ENCODE measurements at regions not wholly inside any gene's neighbourhood (a gene's known extent, or its start where the extent isn't known, plus 50 kb on each side); places are given as distances from the start of the nearest gene placed in this dataset.
"Not testable (repeated sequence)": the region's sequence is repeated elsewhere in the genome, so short reads cannot be mapped to it uniquely, and the experiment has no call there.

DNA sequence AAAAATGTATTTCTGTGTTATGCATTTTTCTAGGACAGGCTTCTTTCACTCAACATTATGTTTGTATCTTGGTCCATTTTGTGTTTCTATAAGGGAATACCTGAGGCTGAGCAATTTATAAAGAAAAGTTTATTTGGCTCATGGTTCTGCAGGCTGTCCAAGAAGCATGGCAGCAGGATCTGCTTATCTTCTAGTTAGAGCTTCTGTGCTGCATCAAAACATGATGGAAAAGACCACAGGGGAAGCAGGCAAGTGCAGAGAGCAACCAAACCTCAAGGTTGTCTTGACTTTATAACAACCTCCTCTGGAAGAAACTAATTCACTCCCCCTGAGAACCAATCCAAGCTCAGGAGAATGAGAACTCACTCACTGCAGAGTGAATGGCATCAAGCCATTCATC is 1601.0 kb upstream of the NUDT12 start:
- CTCF ChIA-PET, result no interaction called here

GRCh38 chr5:105162557-105162956 is 1600.0 kb upstream of the NUDT12 start:
- H3K4me1 Mint-ChIP-seq; DNase-seq; H3K4me2 ChIP-seq (replicated peaks; ENCODE audit: low read depth, low read length, poor library complexity, severe bottlenecking); H2AFZ ChIP-seq (ENCODE audit: insufficient read depth, low read depth, low read length, poor library complexity, severe bottlenecking); H3K36me3 ChIP-seq (replicated peaks in 1 of 2; ENCODE audit: control extremely low read depth in 1 of 2, control insufficient read depth in 1 of 2, extremely low read depth in 1 of 2, insufficient read depth in 2 of 2, low read length in 1 of 2); H3K9me3 ChIP-seq (ENCODE audit: control extremely low read depth in 1 of 3, control insufficient read depth in 2 of 3, insufficient read depth in 1 of 3, low read length in 2 of 3); POLR2A ChIA-PET; H3K4me3 Mint-ChIP-seq; H3K27me3 Mint-ChIP-seq; H3K27ac ChIP-seq (ENCODE audit: low read length in 2 of 2); H3K4me1 ChIP-seq (ENCODE audit: control insufficient read depth in 2 of 2, insufficient read depth in 2 of 2, low read length in 2 of 2); H3K27ac Mint-ChIP-seq; H3K27me3 ChIP-seq (replicated peaks in 1 of 4; ENCODE audit: control extremely low read depth in 1 of 4, control insufficient read depth in 3 of 4, insufficient read depth in 4 of 4, low read length in 3 of 4); H3K4me3 ChIP-seq (ENCODE audit: control extremely low read depth in 1 of 5, extremely low read depth in 1 of 5, insufficient read depth in 1 of 5, low read depth in 2 of 5, low read length in 4 of 5); CTCF ChIA-PET; ATAC-seq (ENCODE audit: low read depth); intact Hi-C loops (cut with micrococcal nuclease); H3K9me3 Mint-ChIP-seq (ENCODE audit: insufficient read depth); H3K9ac ChIP-seq (ENCODE audit: low read length); H3K79me2 ChIP-seq (ENCODE audit: control insufficient read depth, insufficient read depth, low read length); H4K20me1 ChIP-seq (ENCODE audit: control insufficient read depth, insufficient read depth, low read length, poor library complexity, severe bottlenecking): not testable (repeated sequence)
- WGBS (ENCODE audit: insufficient coverage), result 90% methylated on average over 2 of the region's 6 CpGs

More for the DNA sequence above, 1601.0 kb upstream of the NUDT12 start:
- Histone ChIP-seq H2AFZ (ENCODE audit: insufficient read depth, low read depth, low read length, poor library complexity, severe bottlenecking) (no peak overlapping the region), H4K20me1 (ENCODE audit: control insufficient read depth, insufficient read depth, low read length, poor library complexity, severe bottlenecking) (no peaks in the 10 kb centered on the region), H3K36me3 (replicated peaks in 1 of 2; ENCODE audit: control extremely low read depth in 1 of 2, control insufficient read depth in 1 of 2, extremely low read depth in 1 of 2, insufficient read depth in 2 of 2, low read length in 1 of 2) (no peaks in the 10 kb centered on the region), H3K9me3 (ENCODE audit: control extremely low read depth in 1 of 3, control insufficient read depth in 2 of 3, insufficient read depth in 1 of 3, low read length in 2 of 3) (peaks cover 0 to under 1% (median 0%) of the 10 kb centered on the region in 3 donors), H3K4me1 (ENCODE audit: control insufficient read depth in 2 of 2, insufficient read depth in 2 of 2, low read length in 2 of 2) (no peaks in the 10 kb centered on the region), H3K79me2 (ENCODE audit: control insufficient read depth, insufficient read depth, low read length) (no peaks in the 10 kb centered on the region), H3K4me2 (replicated peaks; ENCODE audit: low read depth, low read length, poor library complexity, severe bottlenecking) (no peak overlapping the region), H3K27me3 (replicated peaks in 1 of 4; ENCODE audit: control extremely low read depth in 1 of 4, control insufficient read depth in 3 of 4, insufficient read depth in 4 of 4, low read length in 3 of 4) (no peaks in the 10 kb centered on the region), H3K9ac (ENCODE audit: low read length) (no peak overlapping the region), H3K27ac (ENCODE audit: low read length in 2 of 2) (no peak overlapping the region), H3K4me3 (ENCODE audit: control extremely low read depth in 1 of 5, extremely low read depth in 1 of 5, insufficient read depth in 1 of 5, low read depth in 2 of 5, low read length in 4 of 5) (no peak overlapping the region)
- no peaks in the 10 kb centered on the region for H3K4me1 Mint-ChIP-seq
- intact Hi-C loops (cut with micrococcal nuclease), result no loop called here
- H3K9me3 Mint-ChIP-seq (ENCODE audit: insufficient read depth), result no peaks in the 10 kb centered on the region
- TF ChIP-seq, protein P1, sequence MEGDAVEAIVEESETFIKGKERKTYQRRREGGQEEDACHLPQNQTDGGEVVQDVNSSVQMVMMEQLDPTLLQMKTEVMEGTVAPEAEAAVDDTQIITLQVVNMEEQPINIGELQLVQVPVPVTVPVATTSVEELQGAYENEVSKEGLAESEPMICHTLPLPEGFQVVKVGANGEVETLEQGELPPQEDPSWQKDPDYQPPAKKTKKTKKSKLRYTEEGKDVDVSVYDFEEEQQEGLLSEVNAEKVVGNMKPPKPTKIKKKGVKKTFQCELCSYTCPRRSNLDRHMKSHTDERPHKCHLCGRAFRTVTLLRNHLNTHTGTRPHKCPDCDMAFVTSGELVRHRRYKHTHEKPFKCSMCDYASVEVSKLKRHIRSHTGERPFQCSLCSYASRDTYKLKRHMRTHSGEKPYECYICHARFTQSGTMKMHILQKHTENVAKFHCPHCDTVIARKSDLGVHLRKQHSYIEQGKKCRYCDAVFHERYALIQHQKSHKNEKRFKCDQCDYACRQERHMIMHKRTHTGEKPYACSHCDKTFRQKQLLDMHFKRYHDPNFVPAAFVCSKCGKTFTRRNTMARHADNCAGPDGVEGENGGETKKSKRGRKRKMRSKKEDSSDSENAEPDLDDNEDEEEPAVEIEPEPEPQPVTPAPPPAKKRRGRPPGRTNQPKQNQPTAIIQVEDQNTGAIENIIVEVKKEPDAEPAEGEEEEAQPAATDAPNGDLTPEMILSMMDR (IDR thresholded peaks at IDR 0.05), result no peak
- TF ChIP-seq EZH2 (IDR thresholded peaks at IDR 0.05; ENCODE audit: borderline replicate concordance, insufficient read depth, low read depth, low read length, poor library complexity, severe bottlenecking), result no peak
- H3K4me3 Mint-ChIP-seq, result no peak overlapping the region
- ATAC-seq (ENCODE audit: low read depth), result no peak
- no peak for DNase-seq
- POLR2A ChIA-PET, result no interaction called here
- no peak overlapping the region for H3K27ac Mint-ChIP-seq
- H3K27me3 Mint-ChIP-seq, result no peaks in the 10 kb centered on the region
